ENCODE measurements at regions not wholly inside any gene's neighbourhood (a gene's known extent, or its start where the extent isn't known, plus 50 kb on each side); places are given as distances from the start of the nearest gene placed in this dataset.

GRCh38 chr1:60832367-60832766 lies 250.0 kb upstream of the NFIA start:
- Histone ChIP-seq H3K4me1 (ENCODE audit: control insufficient read depth in 5 of 5, insufficient read depth in 5 of 5, low read length in 5 of 5) (no peaks in the 10 kb centered on the region), H3K9ac (ENCODE audit: low read length in 5 of 5) (no peak overlapping the region), H3K27ac (ENCODE audit: low read depth, low read length) (no peak overlapping the region), H3K36me3 (ENCODE audit: control insufficient read depth in 5 of 5, insufficient read depth in 5 of 5, low read length in 5 of 5) (no peaks in the 10 kb centered on the region), H3K9me3 (ENCODE audit: control insufficient read depth in 5 of 5, low read length in 5 of 5) (no peaks in the 10 kb centered on the region), H3K27me3 (ENCODE audit: control insufficient read depth in 5 of 5, insufficient read depth in 4 of 5, low read length in 5 of 5) (peaks cover 0 to 4% (median 0%) of the 10 kb centered on the region in 5 donors), H3K4me3 (ENCODE audit: low read depth in 1 of 5, low read length in 5 of 5) (no peak overlapping the region)

DNA sequence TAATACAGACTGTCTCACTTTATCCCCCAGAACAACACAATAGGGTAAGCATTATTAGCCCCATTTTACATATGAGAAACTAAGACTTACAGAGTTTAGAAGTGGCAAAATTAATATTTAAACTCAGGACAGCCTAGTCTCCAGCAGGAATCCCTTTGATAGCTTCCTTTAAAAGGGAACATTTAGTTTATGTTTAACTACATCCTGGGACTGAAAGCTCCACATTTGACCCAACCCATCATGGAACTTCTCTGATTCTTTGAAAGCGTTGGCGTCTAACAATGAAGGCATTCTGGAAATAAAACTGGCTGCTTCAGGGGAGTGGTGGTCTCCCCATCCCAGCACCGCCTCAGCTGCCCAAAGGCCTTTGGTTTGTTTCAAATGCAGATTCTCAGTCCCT lies 250.6 kb upstream of the NFIA start:
- H3K9me3 ChIP-seq (ENCODE audit: control insufficient read depth in 5 of 5, low read length in 5 of 5), result no peaks in the 10 kb centered on the region
- H3K4me3 ChIP-seq (ENCODE audit: low read depth in 1 of 5, low read length in 5 of 5), result no peak overlapping the region
- H3K27me3 ChIP-seq (ENCODE audit: control insufficient read depth in 5 of 5, insufficient read depth in 4 of 5, low read length in 5 of 5), result peaks cover 0 to 4% (median 0%) of the 10 kb centered on the region in 5 donors
- H3K36me3 ChIP-seq (ENCODE audit: control insufficient read depth in 5 of 5, insufficient read depth in 5 of 5, low read length in 5 of 5), result no peaks in the 10 kb centered on the region
- no peaks in the 10 kb centered on the region for H3K4me1 ChIP-seq (ENCODE audit: control insufficient read depth in 5 of 5, insufficient read depth in 5 of 5, low read length in 5 of 5)
- H3K27ac ChIP-seq (ENCODE audit: low read depth, low read length), result no peak overlapping the region
- no peak overlapping the region for H3K9ac ChIP-seq (ENCODE audit: low read length in 5 of 5)

DNA sequence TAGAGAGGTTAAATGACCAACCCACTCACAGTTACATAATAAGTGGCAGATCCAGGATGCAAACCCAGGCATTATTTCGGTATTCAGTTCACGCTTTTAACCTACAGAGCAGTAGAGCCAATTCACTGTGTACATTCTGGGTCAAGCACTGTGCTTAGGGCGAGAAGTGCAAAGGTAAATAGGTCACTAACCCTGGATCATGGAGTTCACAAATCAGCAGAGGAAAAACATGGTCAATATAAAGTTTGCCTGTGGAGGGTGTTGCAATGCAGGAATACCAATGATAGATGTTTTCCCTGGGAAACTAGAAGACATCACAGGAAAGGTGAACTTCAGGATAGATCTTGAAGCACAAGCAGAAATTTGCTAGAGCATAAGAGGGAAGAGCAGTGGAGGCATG lies 253.4 kb upstream of the NFIA start:
- H3K9ac ChIP-seq (ENCODE audit: low read length in 5 of 5), result no peak overlapping the region
- no peaks in the 10 kb centered on the region for H3K9me3 ChIP-seq (ENCODE audit: control insufficient read depth in 5 of 5, low read length in 5 of 5)
- H3K4me1 ChIP-seq (ENCODE audit: control insufficient read depth in 5 of 5, insufficient read depth in 5 of 5, low read length in 5 of 5), result no peaks in the 10 kb centered on the region
- peaks cover 0 to 4% (median 0%) of the 10 kb centered on the region in 5 donors for H3K27me3 ChIP-seq (ENCODE audit: control insufficient read depth in 5 of 5, insufficient read depth in 4 of 5, low read length in 5 of 5)
- no peaks in the 10 kb centered on the region for H3K36me3 ChIP-seq (ENCODE audit: control insufficient read depth in 5 of 5, insufficient read depth in 5 of 5, low read length in 5 of 5)
- H3K27ac ChIP-seq (ENCODE audit: low read depth, low read length), result no peak overlapping the region
- no peak overlapping the region for H3K4me3 ChIP-seq (ENCODE audit: low read depth in 1 of 5, low read length in 5 of 5)

- Histone ChIP-seq H3K4me1 (ENCODE audit: control insufficient read depth in 5 of 5, insufficient read depth in 5 of 5, low read length in 5 of 5) (no peaks in the 10 kb centered on the region), H3K27me3 (ENCODE audit: control insufficient read depth in 5 of 5, insufficient read depth in 4 of 5, low read length in 5 of 5) (peaks cover 0 to 4% (median 0%) of the 10 kb centered on the region in 5 donors), H3K9me3 (ENCODE audit: control insufficient read depth in 5 of 5, low read length in 5 of 5) (no peaks in the 10 kb centered on the region), H3K9ac (ENCODE audit: low read length in 5 of 5) (no peak overlapping the region), H3K27ac (ENCODE audit: low read depth, low read length) (no peak overlapping the region), H3K4me3 (ENCODE audit: low read depth in 1 of 5, low read length in 5 of 5) (no peak overlapping the region), H3K36me3 (ENCODE audit: control insufficient read depth in 5 of 5, insufficient read depth in 5 of 5, low read length in 5 of 5) (no peaks in the 10 kb centered on the region)
These were observed 255.9 kb upstream of the NFIA start for GRCh38 chr1:60826320-60827094.

GRCh38 chr1:60825593-60825992 lies 256.8 kb upstream of the NFIA start:
- Histone ChIP-seq H3K9ac (ENCODE audit: low read length in 5 of 5) (no peak overlapping the region), H3K4me3 (ENCODE audit: low read depth in 1 of 5, low read length in 5 of 5) (no peak overlapping the region), H3K9me3 (ENCODE audit: control insufficient read depth in 5 of 5, low read length in 5 of 5) (no peaks in the 10 kb centered on the region), H3K4me1 (ENCODE audit: control insufficient read depth in 5 of 5, insufficient read depth in 5 of 5, low read length in 5 of 5) (no peaks in the 10 kb centered on the region), H3K27me3 (ENCODE audit: control insufficient read depth in 5 of 5, insufficient read depth in 4 of 5, low read length in 5 of 5) (peaks cover 0 to 4% (median 0%) of the 10 kb centered on the region in 5 donors), H3K36me3 (ENCODE audit: control insufficient read depth in 5 of 5, insufficient read depth in 5 of 5, low read length in 5 of 5) (no peaks in the 10 kb centered on the region), H3K27ac (ENCODE audit: low read depth, low read length) (no peak overlapping the region)

GRCh38 chr1:60823151-60823550 lies 259.2 kb upstream of the NFIA start:
- no peak overlapping the region for H3K4me3 ChIP-seq (ENCODE audit: low read depth in 1 of 5, low read length in 5 of 5)
- H3K4me1 ChIP-seq (ENCODE audit: control insufficient read depth in 5 of 5, insufficient read depth in 5 of 5, low read length in 5 of 5), result peaks cover 0 to 7% (median 0%) of the 10 kb centered on the region in 5 donors
- no peak overlapping the region for H3K27ac ChIP-seq (ENCODE audit: low read depth, low read length)
- no peaks in the 10 kb centered on the region for H3K9me3 ChIP-seq (ENCODE audit: control insufficient read depth in 5 of 5, low read length in 5 of 5)
- H3K36me3 ChIP-seq (ENCODE audit: control insufficient read depth in 5 of 5, insufficient read depth in 5 of 5, low read length in 5 of 5), result no peaks in the 10 kb centered on the region
- H3K27me3 ChIP-seq (ENCODE audit: control insufficient read depth in 5 of 5, insufficient read depth in 4 of 5, low read length in 5 of 5), result no peaks in the 10 kb centered on the region
- no peak overlapping the region for H3K9ac ChIP-seq (ENCODE audit: low read length in 5 of 5)

DNA sequence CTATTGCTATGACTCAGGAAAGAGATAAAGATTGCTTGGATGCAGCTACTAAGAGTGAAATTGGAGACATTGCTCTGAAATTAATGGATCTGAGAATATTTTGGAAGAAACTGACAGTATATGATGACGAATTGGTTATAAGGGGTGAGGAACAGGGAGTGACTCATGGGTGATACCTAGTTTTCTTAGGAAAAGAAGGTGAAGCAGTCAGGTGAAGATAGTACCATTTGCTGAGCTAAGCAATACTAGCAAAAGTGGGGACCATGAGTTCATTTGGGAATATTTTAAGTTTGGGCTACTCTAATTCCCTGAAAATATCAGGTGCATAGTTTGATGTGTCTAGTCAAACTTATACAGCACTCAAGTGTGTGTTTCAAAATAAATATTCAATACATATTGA lies 260.1 kb upstream of the NFIA start:
- Histone ChIP-seq H3K4me1 (ENCODE audit: control insufficient read depth in 5 of 5, insufficient read depth in 5 of 5, low read length in 5 of 5) (peaks cover 0 to 7% (median 0%) of the 10 kb centered on the region in 5 donors), H3K9ac (ENCODE audit: low read length in 5 of 5) (no peak overlapping the region), H3K9me3 (ENCODE audit: control insufficient read depth in 5 of 5, low read length in 5 of 5) (no peaks in the 10 kb centered on the region), H3K4me3 (ENCODE audit: low read depth in 1 of 5, low read length in 5 of 5) (no peak overlapping the region), H3K27me3 (ENCODE audit: control insufficient read depth in 5 of 5, insufficient read depth in 4 of 5, low read length in 5 of 5) (no peaks in the 10 kb centered on the region), H3K36me3 (ENCODE audit: control insufficient read depth in 5 of 5, insufficient read depth in 5 of 5, low read length in 5 of 5) (no peaks in the 10 kb centered on the region), H3K27ac (ENCODE audit: low read depth, low read length) (no peak overlapping the region)

DNA sequence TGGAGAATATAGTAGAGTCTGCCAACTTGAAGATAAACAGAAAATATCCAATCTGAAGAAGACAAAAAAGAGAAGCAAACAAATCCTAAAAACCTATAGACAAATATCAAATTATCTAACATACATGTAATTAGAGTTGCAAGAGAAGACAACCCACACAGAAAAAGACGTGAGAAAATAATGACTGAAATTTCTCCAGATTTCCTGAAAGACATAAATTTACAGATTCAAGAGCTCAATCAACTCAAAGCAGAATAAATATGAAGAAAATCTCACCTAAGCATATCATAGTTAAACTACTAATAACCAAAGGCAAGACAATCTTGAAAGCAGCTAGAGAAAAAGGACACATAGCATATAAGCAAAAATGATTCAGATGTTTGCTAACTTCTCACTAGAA lies 261.2 kb upstream of the NFIA start:
- Histone ChIP-seq H3K9me3 (ENCODE audit: control insufficient read depth in 5 of 5, low read length in 5 of 5) (no peaks in the 10 kb centered on the region), H3K27ac (ENCODE audit: low read depth, low read length) (no peak overlapping the region), H3K27me3 (ENCODE audit: control insufficient read depth in 5 of 5, insufficient read depth in 4 of 5, low read length in 5 of 5) (no peaks in the 10 kb centered on the region), H3K36me3 (ENCODE audit: control insufficient read depth in 5 of 5, insufficient read depth in 5 of 5, low read length in 5 of 5) (no peaks in the 10 kb centered on the region), H3K9ac (ENCODE audit: low read length in 5 of 5) (no peak overlapping the region), H3K4me3 (ENCODE audit: low read depth in 1 of 5, low read length in 5 of 5) (no peak overlapping the region), H3K4me1 (ENCODE audit: control insufficient read depth in 5 of 5, insufficient read depth in 5 of 5, low read length in 5 of 5) (peaks cover 0 to 7% (median 0%) of the 10 kb centered on the region in 5 donors)

DNA sequence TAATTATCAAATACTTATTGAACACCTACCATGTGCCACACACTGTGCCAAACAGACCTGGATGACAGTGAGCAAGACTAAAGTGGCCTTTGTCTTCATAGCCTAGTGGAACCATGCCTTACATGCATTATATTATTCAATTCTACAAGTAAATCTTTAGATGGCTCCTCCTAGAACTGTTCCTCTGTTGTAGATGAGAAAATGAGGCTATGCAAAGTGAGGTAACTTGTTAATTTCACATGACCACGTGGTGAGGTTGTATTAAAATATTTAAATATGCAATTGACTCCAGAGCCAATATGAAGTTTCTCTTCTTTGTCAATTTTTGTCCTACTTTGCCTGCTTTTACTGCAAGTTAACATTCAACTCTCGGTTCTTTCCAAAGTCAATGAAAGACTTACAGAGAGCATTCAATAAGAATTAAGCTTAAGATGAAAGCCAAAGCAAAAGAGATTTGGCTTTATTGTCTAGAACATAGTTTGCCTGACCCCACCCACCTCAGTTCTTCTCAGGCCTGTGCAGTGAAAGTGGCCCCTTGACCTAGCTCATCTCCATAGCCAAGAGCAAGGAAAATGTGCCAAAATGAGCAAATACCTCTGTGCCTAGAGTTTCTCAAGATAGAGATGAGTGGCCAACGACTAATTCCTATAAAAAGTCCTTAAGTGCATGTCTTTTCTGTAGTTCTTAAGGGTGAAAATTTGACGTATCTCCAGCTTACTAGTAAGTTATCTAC lies 263.2 kb upstream of the NFIA start:
- Histone ChIP-seq H3K9ac (ENCODE audit: low read length in 5 of 5) (no peak overlapping the region), H3K4me3 (ENCODE audit: low read depth in 1 of 5, low read length in 5 of 5) (no peak overlapping the region), H3K27me3 (ENCODE audit: control insufficient read depth in 5 of 5, insufficient read depth in 4 of 5, low read length in 5 of 5) (no peaks in the 10 kb centered on the region), H3K27ac (ENCODE audit: low read depth, low read length) (no peak overlapping the region), H3K36me3 (ENCODE audit: control insufficient read depth in 5 of 5, insufficient read depth in 5 of 5, low read length in 5 of 5) (no peaks in the 10 kb centered on the region), H3K9me3 (ENCODE audit: control insufficient read depth in 5 of 5, low read length in 5 of 5) (no peaks in the 10 kb centered on the region), H3K4me1 (ENCODE audit: control insufficient read depth in 5 of 5, insufficient read depth in 5 of 5, low read length in 5 of 5) (peaks cover 0 to 7% (median 2%) of the 10 kb centered on the region in 5 donors)

GRCh38 chr1:60813071-60813470 lies 269.3 kb upstream of the NFIA start:
- H3K27me3 ChIP-seq (ENCODE audit: control insufficient read depth in 5 of 5, insufficient read depth in 4 of 5, low read length in 5 of 5), result no peaks in the 10 kb centered on the region
- H3K9ac ChIP-seq (ENCODE audit: low read length in 5 of 5), result no peak overlapping the region
- H3K9me3 ChIP-seq (ENCODE audit: control insufficient read depth in 5 of 5, low read length in 5 of 5), result no peaks in the 10 kb centered on the region
- H3K4me3 ChIP-seq (ENCODE audit: low read depth in 1 of 5, low read length in 5 of 5), result no peak overlapping the region
- H3K4me1 ChIP-seq (ENCODE audit: control insufficient read depth in 5 of 5, insufficient read depth in 5 of 5, low read length in 5 of 5), result peaks cover 0 to 5% (median 0%) of the 10 kb centered on the region in 5 donors
- H3K36me3 ChIP-seq (ENCODE audit: control insufficient read depth in 5 of 5, insufficient read depth in 5 of 5, low read length in 5 of 5), result no peaks in the 10 kb centered on the region
- no peak overlapping the region for H3K27ac ChIP-seq (ENCODE audit: low read depth, low read length)

Data from subcutaneous abdominal adipose tissue (tissue), 5 donors.